ENCODE measurements at regions not wholly inside any gene's neighbourhood (a gene's known extent, or its start where the extent isn't known, plus 50 kb on each side); places are given as distances from the start of the nearest gene placed in this dataset.

DNA sequence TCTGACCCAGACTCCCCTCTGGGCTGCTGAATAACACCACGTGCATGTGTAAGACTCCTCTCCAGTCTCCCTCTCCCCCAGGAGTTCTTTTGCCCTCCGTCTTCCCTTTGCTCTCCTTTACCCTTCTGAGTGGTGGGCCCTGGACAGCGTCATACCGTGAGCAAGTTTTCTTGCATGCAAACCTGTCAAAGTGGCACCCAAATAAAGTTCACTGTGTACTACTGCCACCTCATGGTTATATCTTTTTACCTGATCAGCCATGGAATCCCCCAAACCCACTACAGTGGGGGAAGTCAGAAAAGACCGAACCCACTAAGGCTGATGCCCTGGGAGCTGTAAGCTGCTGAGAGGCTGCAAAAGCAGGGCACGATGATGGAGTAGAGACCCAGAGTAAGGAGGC lies 131.1 kb upstream of the VRK1 start:
- TF ChIP-seq, protein P1, sequence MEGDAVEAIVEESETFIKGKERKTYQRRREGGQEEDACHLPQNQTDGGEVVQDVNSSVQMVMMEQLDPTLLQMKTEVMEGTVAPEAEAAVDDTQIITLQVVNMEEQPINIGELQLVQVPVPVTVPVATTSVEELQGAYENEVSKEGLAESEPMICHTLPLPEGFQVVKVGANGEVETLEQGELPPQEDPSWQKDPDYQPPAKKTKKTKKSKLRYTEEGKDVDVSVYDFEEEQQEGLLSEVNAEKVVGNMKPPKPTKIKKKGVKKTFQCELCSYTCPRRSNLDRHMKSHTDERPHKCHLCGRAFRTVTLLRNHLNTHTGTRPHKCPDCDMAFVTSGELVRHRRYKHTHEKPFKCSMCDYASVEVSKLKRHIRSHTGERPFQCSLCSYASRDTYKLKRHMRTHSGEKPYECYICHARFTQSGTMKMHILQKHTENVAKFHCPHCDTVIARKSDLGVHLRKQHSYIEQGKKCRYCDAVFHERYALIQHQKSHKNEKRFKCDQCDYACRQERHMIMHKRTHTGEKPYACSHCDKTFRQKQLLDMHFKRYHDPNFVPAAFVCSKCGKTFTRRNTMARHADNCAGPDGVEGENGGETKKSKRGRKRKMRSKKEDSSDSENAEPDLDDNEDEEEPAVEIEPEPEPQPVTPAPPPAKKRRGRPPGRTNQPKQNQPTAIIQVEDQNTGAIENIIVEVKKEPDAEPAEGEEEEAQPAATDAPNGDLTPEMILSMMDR (IDR thresholded peaks at IDR 0.05), result no peak
- no peak for TF ChIP-seq POLR2AphosphoS5 (IDR thresholded peaks at IDR 0.05)
- no peak for TF ChIP-seq POLR2A (IDR thresholded peaks at IDR 0.05)
- TF ChIP-seq EP300 (IDR thresholded peaks at IDR 0.05), result no peak

All from gastroesophageal sphincter (tissue), 3 donors.